T-cell (primary cell): ENCODE measurements at regions not wholly inside any gene's neighbourhood (a gene's known extent, or its start where the extent isn't known, plus 50 kb on each side); places are given as distances from the start of the nearest gene placed in this dataset.

Experiments
- ATAC-seq, 4 experiments: fragments of 200-7000 bp in 3 of 4; fragments of 150-1000 bp in 1 of 4; cut with Tn5 transposase; replicated peaks in 1 of 4; 1 replicate in 3 of 4; 2 replicates in 1 of 4; pipeline ENCODE4 v1.10.0; 2021; ENCODE audit warnings: moderate library complexity in 3 of 4, mild to moderate bottlenecking in 2 of 4, moderate number of reproducible peaks in 1 of 4
- CTCF ChIA-PET, 2 donors: fragments of 300-600 bp; sonication (Branson Sonifier 250); formaldehyde crosslinking; loops; one replicate each; lab custom pipeline; 2022; ENCODE audit warnings: antibody characterized with exemption in 2 of 2; lab: Charles Lee
- POLR2A ChIA-PET, 2 donors: fragments of 300-600 bp; sonication (Branson Sonifier 250); formaldehyde crosslinking; loops; one replicate each; lab custom pipeline; 2022; ENCODE audit warnings: antibody characterized with exemption in 2 of 2; lab: Charles Lee
- DNase-seq, 35 experiments: peaks; one replicate each; pipeline versions ENCODE4 v3.0.0 to v3.0.0-alpha.2; 2013 to 2023
- H3K27ac ChIP-seq: one replicate; pipeline ENCODE4 v1.5.1; 2013; ENCODE audit warnings: low read length
- H3K27me3 ChIP-seq, 2 experiments: replicated peaks in 1 of 2; 1 replicate in 1 of 2; 2 replicates in 1 of 2; pipeline versions ENCODE4 v1.6.1 to v1.7.0; 2013; ENCODE audit warnings: low read length in 1 of 2, mixed read lengths in 1 of 2; ENCODE audit not compliant: control insufficient read depth in 2 of 2, insufficient read depth in 2 of 2; ENCODE audit errors: extremely low read depth in 1 of 2
- H3K36me3 ChIP-seq, 2 donors: 1 replicate in 1 of 2; 2 replicates in 1 of 2; pipeline versions ENCODE4 v1.6.1 to v1.7.0; 2013; ENCODE audit warnings: low read length in 1 of 2; ENCODE audit not compliant: control insufficient read depth in 2 of 2, insufficient read depth in 1 of 2; ENCODE audit errors: extremely low read depth in 1 of 2
- H3K4me1 ChIP-seq, 2 experiments: 1 replicate in 1 of 2; 2 replicates in 1 of 2; pipeline versions ENCODE4 v1.6.1 to v1.7.0; 2013; ENCODE audit warnings: low read length in 2 of 2, mixed read lengths in 1 of 2; ENCODE audit not compliant: insufficient read depth in 2 of 2, control insufficient read depth in 1 of 2; ENCODE audit errors: extremely low read depth in 1 of 2
- H3K4me3 ChIP-seq, 2 donors: 1 replicate in 1 of 2; 2 replicates in 1 of 2; pipeline versions ENCODE4 v1.5.1 to v1.7.0; 2013; ENCODE audit warnings: mild to moderate bottlenecking in 2 of 2, low read length in 1 of 2, moderate library complexity in 1 of 2; ENCODE audit not compliant: control insufficient read depth in 1 of 2; ENCODE audit errors: extremely low read depth in 1 of 2
- H3K9me3 ChIP-seq: 2 replicates; pipeline ENCODE4 v1.7.0; 2013
- H3K27ac Mint-ChIP-seq, 2 donors: one replicate each; pipeline ENCODE4 v1.8.0; 2020 to 2021; ENCODE audit warnings: mild to moderate bottlenecking in 2 of 2, mixed read lengths in 2 of 2
- H3K27me3 Mint-ChIP-seq, 2 donors: one replicate each; pipeline ENCODE4 v1.8.0; 2021 to 2022; ENCODE audit warnings: mixed read lengths in 2 of 2
- H3K36me3 Mint-ChIP-seq: one replicate; pipeline ENCODE4 v1.8.0; 2021; ENCODE audit warnings: mixed read lengths
- H3K4me1 Mint-ChIP-seq, 3 donors: one replicate each; pipeline ENCODE4 v1.8.0; 2020 to 2022; ENCODE audit warnings: mixed read lengths in 3 of 3, mild to moderate bottlenecking in 1 of 3
- H3K4me3 Mint-ChIP-seq, 3 donors: one replicate each; pipeline ENCODE4 v1.8.0; 2020 to 2022; ENCODE audit warnings: mild to moderate bottlenecking in 3 of 3, mixed read lengths in 3 of 3, moderate library complexity in 3 of 3
- H3K9me3 Mint-ChIP-seq, 3 donors: one replicate each; pipeline ENCODE4 v1.8.0; 2020 to 2022; ENCODE audit warnings: mixed read lengths in 3 of 3
- WGBS: methylation state at CpG from one replicate; pipeline ENCODE4 v1.1.5; 2013; ENCODE audit warnings: missing lambda C conversion rate; ENCODE audit not compliant: insufficient coverage; 5-methylcytosine and 5-hydroxymethylcytosine counted together

DNA sequence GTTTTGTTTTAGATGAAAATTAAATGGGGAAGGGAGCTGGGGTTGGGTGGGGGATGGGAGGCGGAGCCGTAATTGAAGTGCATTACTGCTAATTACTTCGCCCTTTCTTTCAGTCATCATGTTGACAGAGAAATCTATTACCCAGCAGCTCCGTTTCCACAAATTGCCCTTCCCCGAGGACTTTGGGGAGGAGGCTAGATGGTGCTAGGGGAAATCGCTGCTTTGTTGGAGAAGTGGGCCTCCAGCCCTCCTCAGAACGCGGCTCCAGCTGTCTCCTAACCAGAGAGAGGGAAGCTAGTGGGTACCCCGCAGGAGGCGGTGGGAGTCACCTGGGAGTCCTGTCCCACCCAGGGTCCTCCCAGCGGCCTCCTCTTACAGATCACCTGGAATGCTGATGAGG is 130.9 kb upstream of the MYCN start:
- H3K27ac Mint-ChIP-seq = no peak overlapping the region
- H3K27me3 ChIP-seq = peaks cover 0 to 2% of the 10 kb centered on the region in 2 experiments
- H3K9me3 Mint-ChIP-seq = no peaks in the 10 kb centered on the region
- ChIA-PET POLR2A (no interaction called here), CTCF (no interaction called here)
- WGBS = 90% methylated on average over 2 of the region's 11 CpGs
- ATAC-seq (no peak), DNase-seq (no peak)
- H3K27me3 Mint-ChIP-seq = peaks cover 0 to 3% of the 10 kb centered on the region in 2 donors
- no peaks in the 10 kb centered on the region for H3K36me3 ChIP-seq
- H3K9me3 ChIP-seq = no peaks in the 10 kb centered on the region
- no peak overlapping the region for H3K27ac ChIP-seq
- H3K4me1 Mint-ChIP-seq = no peaks in the 10 kb centered on the region
- H3K4me3 ChIP-seq = no peak overlapping the region
- H3K4me3 Mint-ChIP-seq = no peak overlapping the region
- no peaks in the 10 kb centered on the region for H3K4me1 ChIP-seq
- H3K36me3 Mint-ChIP-seq = no peaks in the 10 kb centered on the region

GRCh38 chr2:15810477-15811150 is 129.7 kb upstream of the MYCN start:
- H3K27ac Mint-ChIP-seq = no peak overlapping the region
- Histone ChIP-seq H3K27me3 (peaks cover 0 to 6% of the 10 kb centered on the region in 2 experiments), H3K9me3 (no peaks in the 10 kb centered on the region), H3K36me3 (no peaks in the 10 kb centered on the region), H3K27ac (no peak overlapping the region), H3K4me1 (no peaks in the 10 kb centered on the region), H3K4me3 (no peak overlapping the region)
- DNase-seq (no peak), ATAC-seq (no peak)
- H3K4me3 Mint-ChIP-seq = no peak overlapping the region
- WGBS = 64% methylated on average over 4 of the region's 12 CpGs
- no peaks in the 10 kb centered on the region for H3K36me3 Mint-ChIP-seq
- H3K27me3 Mint-ChIP-seq = peaks cover 0 to 4% of the 10 kb centered on the region in 2 donors
- CTCF ChIA-PET = no interaction called here
- no peaks in the 10 kb centered on the region for H3K4me1 Mint-ChIP-seq
- H3K9me3 Mint-ChIP-seq = no peaks in the 10 kb centered on the region
- POLR2A ChIA-PET = no interaction called here

GRCh38 chr2:15811367-15811766 is 129.0 kb upstream of the MYCN start:
- Histone ChIP-seq H3K27me3 (peaks cover 0 to 6% of the 10 kb centered on the region in 2 experiments), H3K36me3 (no peaks in the 10 kb centered on the region), H3K4me1 (no peaks in the 10 kb centered on the region), H3K9me3 (no peaks in the 10 kb centered on the region), H3K27ac (no peak overlapping the region), H3K4me3 (no peak overlapping the region)
- Mint-ChIP-seq H3K9me3 (no peaks in the 10 kb centered on the region), H3K27me3 (peaks cover 0 to 5% of the 10 kb centered on the region in 2 donors), H3K4me3 (no peak overlapping the region), H3K36me3 (no peaks in the 10 kb centered on the region), H3K4me1 (no peaks in the 10 kb centered on the region), H3K27ac (no peak overlapping the region)
- 83% methylated on average over 1 of the region's 8 CpGs for WGBS
- DNase-seq = no peak
- CTCF ChIA-PET = no interaction called here
- ATAC-seq = no peak
- POLR2A ChIA-PET = no interaction called here

DNA sequence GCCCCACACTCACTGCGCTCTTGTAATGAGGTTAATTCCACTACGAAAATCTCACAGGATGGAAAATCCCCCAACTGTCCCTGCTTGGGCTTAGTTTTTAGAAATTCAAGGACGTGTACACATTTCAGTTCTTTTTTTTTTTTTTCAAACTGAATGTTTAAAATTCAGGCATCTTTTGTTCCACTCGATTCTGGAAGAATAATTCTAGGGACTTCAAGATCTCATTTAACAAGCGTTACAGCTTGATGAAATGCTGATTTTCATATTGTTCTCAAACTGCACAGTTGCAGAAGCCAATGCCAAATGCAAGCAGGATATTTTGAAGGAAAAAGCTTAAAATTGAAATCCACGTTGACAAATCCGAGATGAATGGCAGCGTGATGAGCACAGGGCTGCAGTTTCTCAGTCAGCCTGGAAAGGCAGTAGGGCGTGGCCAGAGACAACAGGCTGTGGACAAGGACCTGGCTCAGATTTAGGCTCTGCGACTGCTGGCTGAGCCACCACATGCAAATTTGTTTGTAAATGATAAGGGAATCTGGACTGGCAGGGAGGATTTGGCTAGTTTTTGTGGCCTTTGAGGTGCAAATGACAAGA is 128.1 kb upstream of the MYCN start:
- H3K27me3 ChIP-seq = peaks cover 0 to 12% of the 10 kb centered on the region in 2 experiments
- no peaks in the 10 kb centered on the region for H3K9me3 ChIP-seq
- H3K4me3 Mint-ChIP-seq = no peak overlapping the region
- no peak overlapping the region for H3K27ac Mint-ChIP-seq
- no peaks in the 10 kb centered on the region for H3K4me1 Mint-ChIP-seq
- H3K9me3 Mint-ChIP-seq = no peaks in the 10 kb centered on the region
- ChIA-PET CTCF (no interaction called here), POLR2A (no interaction called here)
- ATAC-seq = no peak
- H3K27me3 Mint-ChIP-seq = peaks cover 5 to 9% of the 10 kb centered on the region in 2 donors
- H3K4me1 ChIP-seq = no peaks in the 10 kb centered on the region
- WGBS = 80% methylated on average over 6 of the region's 10 CpGs
- no peaks in the 10 kb centered on the region for H3K36me3 ChIP-seq
- no peak overlapping the region for H3K27ac ChIP-seq
- no peak for DNase-seq
- H3K4me3 ChIP-seq = no peak overlapping the region
- H3K36me3 Mint-ChIP-seq = no peaks in the 10 kb centered on the region

DNA sequence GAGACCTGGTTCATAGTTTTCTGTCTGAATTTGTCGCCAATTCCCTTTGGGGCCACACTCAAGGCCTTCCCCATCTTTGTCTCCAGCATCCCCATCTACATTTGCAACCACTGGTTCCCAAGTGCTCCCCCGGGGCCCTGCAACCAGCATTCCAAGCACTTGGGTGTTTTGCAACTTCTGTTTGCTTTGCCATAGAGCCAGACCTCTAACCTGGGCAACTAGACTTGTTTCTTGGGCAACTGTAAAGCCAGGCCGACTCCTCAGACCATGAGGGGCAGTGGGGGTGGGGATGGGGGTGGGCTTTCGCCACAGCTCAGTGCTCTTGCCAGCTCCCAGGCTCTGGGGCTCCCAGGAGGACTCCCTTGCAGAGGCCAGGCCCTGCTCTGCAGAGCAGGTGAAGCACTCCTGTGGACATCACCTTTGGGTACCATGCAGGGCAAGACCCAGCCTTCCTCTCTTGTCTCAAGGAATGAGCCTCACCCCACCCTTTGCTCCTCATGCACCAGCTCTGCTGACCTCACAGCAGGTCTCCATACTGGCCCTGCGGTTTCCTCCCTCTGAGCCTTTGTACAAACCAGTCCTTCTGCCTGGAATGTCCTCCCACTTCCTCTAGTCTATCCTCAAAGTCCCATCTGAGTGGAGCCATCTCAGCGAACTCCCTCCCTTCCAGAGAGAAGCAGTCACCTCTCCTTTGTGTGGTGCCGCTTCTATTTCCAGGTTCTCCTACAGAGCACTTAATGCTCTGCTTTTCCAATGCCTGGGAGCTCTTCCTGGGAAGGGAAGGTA is 126.7 kb upstream of the MYCN start:
- POLR2A ChIA-PET = no interaction called here

GRCh38 chr2:15814403-15814802 is 125.9 kb upstream of the MYCN start:
- ChIA-PET CTCF (interaction anchor here in 1 of 2 donors (0.6 kb wide), 1 partner anchor 600 kb away, joined by 3 read pairs; no protein-coding TSS in a partner anchor), POLR2A (no interaction called here)
- H3K4me3 Mint-ChIP-seq = no peak overlapping the region
- WGBS = 72% methylated on average over 5 of the region's 8 CpGs
- Histone ChIP-seq H3K27me3 (peaks cover 0 to 19% of the 10 kb centered on the region in 2 experiments), H3K36me3 (no peaks in the 10 kb centered on the region), H3K4me1 (no peaks in the 10 kb centered on the region), H3K4me3 (no peak overlapping the region), H3K9me3 (no peaks in the 10 kb centered on the region), H3K27ac (no peak overlapping the region)
- no peaks in the 10 kb centered on the region for H3K36me3 Mint-ChIP-seq
- no peak for ATAC-seq
- DNase-seq = no peak
- H3K9me3 Mint-ChIP-seq = no peaks in the 10 kb centered on the region
- H3K4me1 Mint-ChIP-seq = no peaks in the 10 kb centered on the region
- H3K27ac Mint-ChIP-seq = no peak overlapping the region
- H3K27me3 Mint-ChIP-seq = peaks cover 11 to 20% of the 10 kb centered on the region in 2 donors

More for the DNA sequence above, 126.7 kb upstream of the MYCN start:
- no peaks in the 10 kb centered on the region for H3K9me3 ChIP-seq
- CTCF ChIA-PET = interaction anchor here in 1 of 2 donors (0.6 kb wide), 1 partner anchor 600 kb away, joined by 3 read pairs; no protein-coding TSS in a partner anchor
- ATAC-seq = no peak
- H3K27me3 ChIP-seq = peaks cover 0 to 19% of the 10 kb centered on the region in 2 experiments
- H3K4me1 Mint-ChIP-seq = no peaks in the 10 kb centered on the region
- no peak overlapping the region for H3K27ac Mint-ChIP-seq
- H3K36me3 Mint-ChIP-seq = no peaks in the 10 kb centered on the region
- no peak overlapping the region for H3K4me3 Mint-ChIP-seq
- H3K27ac ChIP-seq = no peak overlapping the region
- H3K27me3 Mint-ChIP-seq = peaks cover 11 to 17% of the 10 kb centered on the region in 2 donors
- no peaks in the 10 kb centered on the region for H3K36me3 ChIP-seq
- no peak overlapping the region for H3K4me3 ChIP-seq
- H3K9me3 Mint-ChIP-seq = no peaks in the 10 kb centered on the region
- DNase-seq = no peak
- WGBS = 67% methylated on average over 5 of the region's 7 CpGs
- no peaks in the 10 kb centered on the region for H3K4me1 ChIP-seq
